T47D (cell line): ENCODE measurements at regions not wholly inside any gene's neighbourhood (a gene's known extent, or its start where the extent isn't known, plus 50 kb on each side); places are given as distances from the start of the nearest gene placed in this dataset.

Experiments used
- DNase-seq, 2 experiments: peaks; one replicate each; pipeline versions ENCODE4 v3.0.0 to v3.0.0-alpha.2; 2011 to 2012; ENCODE audit warnings: low read depth in 1 of 2, low spot score in 1 of 2
- JUND ChIP-seq: IDR thresholded peaks from 2 replicates; pipeline ENCODE4 v1.6.1; 2012; ENCODE audit warnings: low read depth
- in situ Hi-C: cut with HindIII; loops from 2 replicates; pipeline ENCODE4 v1.10.0; 2016; ENCODE audit warnings: low sequenced_read_pairs, low pct_unique_long_range_greater_than_20kb

DNA sequence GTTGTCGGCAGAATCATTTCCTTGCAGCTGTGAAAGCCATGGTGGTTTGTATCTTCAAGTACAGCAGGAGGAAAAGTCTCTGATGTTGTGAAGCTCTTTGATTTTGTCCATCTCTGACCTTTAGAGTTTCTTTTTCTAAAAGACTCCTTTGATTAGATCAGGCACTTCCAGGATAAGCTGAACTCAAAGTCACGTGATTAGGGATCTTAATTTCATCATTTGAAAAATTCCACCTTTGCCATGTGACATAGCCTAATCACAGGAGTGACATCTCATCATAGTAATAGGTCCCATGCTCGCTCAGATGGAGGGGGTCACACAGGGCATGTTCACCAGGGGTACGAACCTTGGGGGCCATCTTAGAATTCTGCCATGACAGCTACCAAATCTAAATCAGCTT is 441.5 kb upstream of the CDH4 start:
- TF ChIP-seq JUND = no peak
- DNase-seq = no peak
- in situ Hi-C loops = no loop called here

DNA sequence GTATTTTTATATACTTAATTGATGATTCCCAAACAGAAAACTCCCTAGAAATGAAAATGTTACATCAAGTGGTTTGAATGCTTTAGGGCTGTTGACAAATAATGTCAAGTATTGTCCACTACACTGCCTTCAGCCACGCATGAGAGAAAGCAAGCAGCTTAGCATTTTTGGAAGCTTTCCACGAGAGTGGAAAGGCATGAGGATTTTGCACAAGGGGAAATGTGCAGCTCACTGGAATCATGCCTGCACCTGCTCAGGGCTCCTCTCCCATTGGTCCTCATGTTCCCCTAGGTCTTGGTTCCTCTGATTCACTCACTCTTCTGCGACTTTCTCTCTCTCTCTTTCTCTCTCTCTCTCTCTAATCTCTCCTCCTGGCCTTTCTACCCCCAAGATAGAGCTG is 439.5 kb upstream of the CDH4 start:
- no peak for DNase-seq
- in situ Hi-C loops = no loop called here
- TF ChIP-seq JUND = no peak

DNA sequence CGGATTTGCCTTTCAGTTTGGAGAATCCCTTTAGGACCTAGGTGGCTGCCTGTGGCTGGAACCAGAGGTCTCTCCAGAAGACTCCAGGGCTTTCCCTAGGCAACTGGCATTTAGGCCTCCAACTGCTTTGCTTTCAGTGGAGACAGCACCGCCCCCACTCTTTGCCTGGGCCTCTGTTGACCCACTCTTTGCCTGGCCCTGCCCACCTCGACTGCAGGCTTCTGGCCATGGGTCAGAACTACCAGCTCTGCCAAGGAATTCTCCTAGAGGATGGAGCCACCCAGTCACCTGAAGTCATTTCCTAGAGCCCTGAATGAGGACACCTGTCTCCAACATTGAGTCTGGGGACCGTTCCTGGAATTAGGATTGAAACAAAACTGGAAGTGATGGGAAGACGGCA is 439.0 kb upstream of the CDH4 start:
- in situ Hi-C loops = no loop called here
- no peak for TF ChIP-seq JUND
- no peak for DNase-seq

DNA sequence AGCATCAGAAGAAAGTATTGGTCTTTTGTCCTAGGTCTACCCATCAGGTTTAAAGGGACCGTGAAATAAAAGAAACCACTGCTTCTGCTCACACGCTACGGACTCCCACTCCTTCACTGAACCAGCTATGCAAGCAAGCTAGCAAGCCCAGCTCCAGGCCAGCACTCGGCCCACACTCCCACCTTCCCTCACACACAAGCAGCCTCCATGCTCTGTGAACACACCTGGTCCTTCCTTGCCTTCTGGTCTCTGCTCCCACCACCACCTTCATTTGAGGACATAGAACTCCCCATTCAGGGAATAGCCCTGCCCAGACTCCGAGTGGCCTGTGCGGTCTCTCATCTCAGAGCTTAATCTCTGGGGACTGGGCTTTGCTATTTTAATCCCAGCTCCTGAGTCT is 436.4 kb upstream of the CDH4 start:
- DNase-seq = no peak
- no peak for TF ChIP-seq JUND
- in situ Hi-C loops = no loop called here

DNA sequence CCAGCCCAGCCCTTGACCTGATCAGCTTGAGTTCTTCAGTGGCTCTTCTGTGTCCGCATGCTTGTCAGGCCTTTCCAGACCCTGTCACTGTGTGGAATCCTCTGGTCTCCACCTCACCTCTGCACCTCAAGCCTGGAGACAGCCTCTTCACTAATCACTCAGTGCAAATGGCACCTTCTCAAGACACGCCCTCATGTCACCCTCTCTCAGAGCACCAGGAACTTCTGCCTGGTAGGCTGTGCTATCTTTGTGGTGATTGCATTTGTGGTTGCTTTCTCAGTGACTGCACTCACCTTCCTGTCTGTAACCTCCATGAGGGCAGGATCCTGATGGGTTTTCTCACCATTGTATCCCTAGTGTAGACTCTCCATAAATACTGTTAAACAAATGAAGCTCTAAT is 435.2 kb upstream of the CDH4 start:
- DNase-seq = no peak
- no peak for TF ChIP-seq JUND
- in situ Hi-C loops = no loop called here

DNA sequence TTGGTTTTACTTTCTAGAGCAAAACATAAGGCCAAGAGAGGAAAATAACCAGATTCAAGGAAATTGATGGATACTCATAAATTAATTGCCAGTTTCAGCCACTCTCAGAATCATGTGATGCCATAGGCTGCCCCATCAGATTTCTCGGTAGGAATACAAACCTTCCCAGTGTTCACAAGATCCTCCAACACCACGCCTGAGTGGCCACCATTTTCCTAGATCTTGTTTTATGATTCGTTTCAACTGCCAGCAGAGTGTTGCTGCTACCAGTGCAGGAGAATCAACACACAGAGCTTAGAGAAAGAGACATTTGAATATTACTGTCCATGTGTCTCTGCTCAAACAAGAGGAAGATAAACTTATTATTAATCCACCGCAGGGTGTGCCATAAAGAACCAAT is 434.2 kb upstream of the CDH4 start:
- in situ Hi-C loops = no loop called here
- no peak for TF ChIP-seq JUND
- DNase-seq = no peak

DNA sequence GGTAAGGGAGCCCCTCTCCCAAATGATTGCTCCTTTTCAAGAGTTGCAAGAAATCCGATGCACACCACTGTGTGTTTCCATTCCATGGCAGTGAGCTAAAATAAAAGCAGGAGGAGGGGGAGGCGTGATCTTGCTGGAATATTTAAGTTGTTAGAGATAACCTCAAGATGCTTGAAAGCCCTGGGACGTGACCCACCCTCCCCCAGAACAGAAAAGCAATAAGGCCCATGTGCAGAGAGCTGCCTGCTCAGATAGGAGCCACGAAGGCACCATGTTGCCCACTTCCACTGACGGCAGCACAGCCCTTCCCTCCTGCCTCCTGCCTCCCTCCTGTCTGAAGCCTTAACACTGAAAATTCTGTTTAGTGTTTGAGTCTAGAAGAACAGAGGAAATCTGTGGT is 432.6 kb upstream of the CDH4 start:
- DNase-seq = no peak
- in situ Hi-C loops = no loop called here
- no peak for TF ChIP-seq JUND

DNA sequence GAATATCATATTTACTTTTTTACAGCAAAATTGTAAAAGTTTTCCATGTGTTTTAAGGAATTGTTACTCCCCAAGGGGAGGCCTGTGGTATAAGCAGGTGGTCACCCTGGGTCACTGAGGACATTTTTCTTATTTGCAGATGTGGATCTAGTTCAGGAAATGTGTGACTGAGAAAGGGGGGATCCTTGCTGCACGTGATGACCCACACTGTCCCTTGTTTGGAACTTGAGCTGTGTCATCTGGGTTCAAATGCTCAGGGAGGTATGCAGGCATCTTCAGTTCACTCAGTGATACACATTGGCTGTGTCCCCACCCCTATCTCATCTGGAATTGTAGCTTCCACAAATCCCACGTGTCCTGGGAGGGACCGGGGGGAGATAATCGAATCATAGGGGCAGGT is 431.9 kb upstream of the CDH4 start:
- DNase-seq = no peak
- TF ChIP-seq JUND = no peak
- in situ Hi-C loops = no loop called here

DNA sequence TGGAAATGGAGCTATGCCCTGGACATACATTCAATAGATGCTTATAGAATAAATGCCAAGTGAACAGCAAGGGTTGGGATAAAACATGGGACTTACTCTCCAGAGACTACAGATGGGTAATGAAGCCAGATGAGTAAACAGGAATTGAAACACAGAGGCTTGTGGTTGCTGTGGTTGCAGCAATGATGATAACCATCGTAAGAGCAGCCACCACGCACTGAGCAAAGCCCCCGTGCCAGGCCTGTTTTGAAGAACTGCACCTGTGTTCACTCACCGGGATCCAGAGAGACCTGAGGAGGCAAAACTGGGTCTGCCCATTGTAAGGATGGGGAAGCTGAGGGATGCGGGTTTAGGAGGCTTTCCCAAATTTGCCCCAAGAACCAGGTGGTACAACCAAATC is 431.1 kb upstream of the CDH4 start:
- DNase-seq = no peak
- in situ Hi-C loops = no loop called here

DNA sequence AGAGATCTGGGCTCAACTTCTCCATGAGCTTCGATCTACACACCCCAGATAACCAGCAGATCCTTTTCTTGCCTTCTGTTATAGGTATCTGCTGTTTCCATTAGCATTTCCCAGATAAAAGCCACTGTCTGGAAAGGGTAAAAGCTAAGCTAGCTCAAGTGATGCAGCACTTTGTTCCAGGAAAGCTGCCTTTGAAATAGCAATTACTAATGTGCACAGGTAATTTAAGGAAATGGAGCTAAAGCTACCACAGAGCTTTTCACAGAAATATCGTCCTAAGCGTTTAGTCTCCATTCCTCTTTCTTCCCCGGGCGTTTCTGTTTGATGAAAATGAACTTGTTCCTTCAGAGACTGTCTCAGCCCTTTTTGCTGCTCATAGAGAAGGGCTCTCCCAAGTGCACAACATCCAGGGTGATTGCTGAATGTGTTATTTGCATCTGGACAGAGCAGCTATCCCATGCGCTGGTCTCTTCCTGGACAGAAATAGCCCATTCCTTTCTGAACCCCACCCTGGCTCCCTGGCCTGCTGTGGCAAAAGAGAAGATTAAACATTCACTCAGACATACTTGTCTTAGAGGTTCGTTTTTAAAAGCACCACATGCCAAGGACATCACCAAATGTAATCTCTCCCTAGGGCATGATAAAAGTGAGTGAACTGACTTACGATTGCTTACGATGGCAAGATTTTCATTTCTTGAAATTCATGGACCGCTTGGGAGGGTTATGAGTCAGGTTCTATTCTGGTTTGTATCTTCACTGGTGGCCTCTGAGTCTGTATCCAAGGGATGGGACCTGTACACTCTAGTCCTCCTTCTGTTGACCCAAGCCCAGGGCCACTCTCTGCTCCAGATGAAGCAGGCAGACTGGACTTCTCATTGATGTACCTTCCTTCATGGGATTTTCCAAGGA is 429.1 kb upstream of the CDH4 start:
- in situ Hi-C loops = no loop called here
- no peak for DNase-seq
- no peak for TF ChIP-seq JUND

More for the DNA sequence above, 431.1 kb upstream of the CDH4 start:
- TF ChIP-seq JUND = no peak

DNA sequence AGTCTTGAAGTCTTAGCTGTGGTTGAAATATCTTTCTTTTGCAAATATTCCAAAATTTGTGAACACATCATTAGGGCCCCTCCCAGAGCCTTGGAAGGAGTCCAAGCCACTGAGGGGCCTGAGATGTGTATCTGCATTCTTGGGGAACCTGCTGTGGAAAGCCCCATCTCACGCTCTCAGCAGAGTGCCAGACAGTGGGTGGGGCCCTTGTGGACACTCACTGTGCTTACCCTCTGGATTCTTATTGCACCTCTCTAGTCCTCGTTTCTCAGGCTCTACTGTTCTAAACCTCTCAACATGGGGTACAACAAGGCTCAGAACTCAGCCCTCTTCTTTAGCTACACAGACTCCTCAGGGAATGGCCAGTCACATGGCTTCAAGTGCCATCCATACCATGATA is 416.2 kb upstream of the CDH4 start:
- no peak for DNase-seq
- in situ Hi-C loops = no loop called here
- no peak for TF ChIP-seq JUND

DNA sequence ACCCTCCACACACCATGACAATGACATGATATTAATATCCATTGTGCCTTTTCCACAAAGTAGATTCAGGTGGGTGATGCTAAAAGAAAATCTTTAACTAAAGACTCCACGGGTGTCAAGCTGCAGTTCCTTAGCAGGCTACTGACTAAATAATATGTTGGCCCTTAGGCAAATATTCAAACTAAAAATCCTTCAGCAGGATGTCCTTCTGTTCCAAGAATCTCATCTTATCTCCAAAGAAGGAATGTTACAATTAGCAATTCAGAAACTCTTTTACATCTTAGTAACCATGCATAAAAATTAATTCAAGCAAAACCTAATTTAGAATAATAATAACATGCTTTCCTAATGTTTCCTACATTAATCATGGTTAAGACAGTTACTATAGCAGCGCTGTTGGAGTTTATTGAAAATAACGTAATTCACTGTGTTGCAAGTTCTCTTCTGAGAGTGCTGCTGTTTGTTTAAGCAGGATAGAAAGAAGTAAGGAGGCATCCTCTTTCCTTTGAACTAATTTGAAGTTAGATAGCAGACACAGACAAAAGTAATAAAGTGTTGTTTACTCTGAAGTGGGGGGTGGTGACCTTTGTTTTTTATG is 414.8 kb upstream of the CDH4 start:
- in situ Hi-C loops = no loop called here
- TF ChIP-seq JUND = no peak
- no peak for DNase-seq

DNA sequence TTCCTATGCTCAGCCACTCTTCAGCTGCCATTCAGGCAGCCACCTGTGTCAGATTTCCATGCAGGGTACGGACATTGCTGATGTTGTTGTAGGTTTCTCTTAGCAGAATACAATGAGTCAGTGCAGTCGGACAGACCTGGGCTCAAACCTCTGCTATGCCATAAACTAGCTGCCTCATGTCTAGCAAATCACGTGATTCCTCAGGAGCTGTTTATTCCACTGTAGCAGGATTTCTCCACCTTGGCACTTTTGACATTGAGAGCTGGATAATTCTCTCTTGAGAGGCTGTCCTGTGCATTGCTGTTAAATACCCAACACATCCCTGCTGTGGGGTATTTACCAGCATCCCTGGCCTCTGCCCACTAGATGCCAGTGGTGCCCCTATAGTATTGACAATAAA is 413.8 kb upstream of the CDH4 start:
- in situ Hi-C loops = no loop called here
- TF ChIP-seq JUND = no peak
- DNase-seq = no peak

DNA sequence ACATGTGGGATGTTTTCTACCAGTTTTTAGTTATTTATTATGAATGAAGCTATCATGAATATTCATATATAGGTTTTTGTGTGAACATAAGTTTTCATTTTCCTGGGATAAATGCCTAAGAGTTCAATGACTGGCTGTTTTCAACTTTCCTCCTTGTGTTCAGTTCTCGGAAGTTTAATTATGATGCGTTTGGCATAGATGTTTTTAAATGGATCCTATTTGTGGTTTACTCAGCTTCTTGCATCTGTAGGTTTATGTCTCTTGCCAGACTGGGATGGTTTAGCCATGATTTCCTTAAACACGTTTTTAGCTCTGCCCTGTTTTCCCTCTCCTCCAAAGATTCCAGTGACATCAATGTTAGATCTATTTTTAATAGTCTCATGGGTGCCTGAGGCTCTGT is 411.1 kb upstream of the CDH4 start:
- no peak for TF ChIP-seq JUND
- DNase-seq = no peak
- in situ Hi-C loops = no loop called here
